GM18867 (cell line): ENCODE measurements at regions not wholly inside any gene's neighbourhood (a gene's known extent, or its start where the extent isn't known, plus 50 kb on each side); places are given as distances from the start of the nearest gene placed in this dataset.
"Not testable (repeated sequence)": the region's sequence is repeated elsewhere in the genome, so short reads cannot be mapped to it uniquely, and the experiment has no call there.

Source experiments
- ATAC-seq: cut with Tn5 transposase; IDR thresholded peaks from one replicate; pipeline ENCODE4 v1.9.1; 2021; ENCODE audit warnings: mild to moderate bottlenecking, moderate library complexity; ENCODE audit not compliant: unreplicated experiment

DNA sequence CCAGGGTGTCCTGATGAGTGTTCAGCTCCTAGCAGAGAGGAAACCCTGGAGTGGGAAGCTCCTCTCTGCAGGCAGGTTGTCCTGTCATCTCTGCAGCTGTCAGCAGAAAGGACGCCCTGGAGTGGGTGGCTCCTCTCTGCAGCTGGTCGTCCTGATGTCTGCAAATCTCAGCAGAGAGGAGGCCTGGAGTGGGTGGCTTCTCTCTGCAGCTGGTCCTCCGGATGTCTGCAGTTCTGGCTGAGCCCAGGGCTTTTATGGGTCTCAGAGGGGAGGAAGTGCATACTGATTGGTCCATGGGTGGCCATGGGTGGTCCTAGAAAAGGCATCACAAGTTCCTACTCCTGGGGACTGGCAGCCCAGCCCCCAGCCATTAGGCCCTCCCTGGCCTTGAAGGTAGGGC lies 102.6 kb upstream of the BNIP2 start:
- ATAC-seq: no peak

DNA sequence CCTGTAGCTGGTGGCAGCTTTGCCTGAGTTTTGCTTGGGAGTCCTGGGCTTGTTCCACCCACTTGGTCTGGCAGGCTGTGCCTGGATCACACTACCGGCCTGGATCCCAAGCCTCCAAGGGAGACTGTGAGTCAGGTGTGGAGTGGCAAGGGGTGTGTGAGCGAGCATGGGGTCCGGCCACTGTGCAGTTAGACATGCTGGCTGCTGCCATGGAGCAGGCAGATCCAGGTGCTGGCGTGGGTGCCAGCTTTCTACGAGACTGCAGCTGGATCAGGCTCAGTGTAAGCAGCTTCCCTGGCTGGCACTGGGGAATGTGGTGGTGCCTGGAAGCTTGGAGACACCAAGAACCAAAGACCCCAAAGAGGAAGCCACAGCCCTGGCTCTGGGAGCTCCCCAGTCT lies 102.0 kb upstream of the BNIP2 start:
- ATAC-seq: no peak

DNA sequence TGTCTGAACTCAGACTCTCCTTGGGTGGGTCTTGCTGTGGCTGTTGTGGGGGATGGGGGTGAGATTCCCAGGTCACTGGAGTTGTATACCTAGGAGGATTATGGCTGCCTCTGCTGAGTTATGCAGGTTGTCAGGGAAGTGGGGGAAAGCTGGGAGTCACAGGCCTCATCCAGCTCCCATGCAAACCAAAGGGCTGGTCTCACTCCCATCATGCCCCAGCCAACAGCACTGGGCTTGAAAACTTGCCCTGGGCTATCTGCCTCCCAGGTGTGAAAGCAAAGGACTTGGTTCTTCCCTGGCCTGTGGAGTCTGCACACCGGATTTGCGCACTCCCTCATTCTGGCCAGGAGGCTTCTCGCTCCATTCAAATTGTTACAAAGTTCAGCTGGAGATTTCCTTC lies 97.3 kb upstream of the BNIP2 start:
- not testable (repeated sequence) for ATAC-seq

DNA sequence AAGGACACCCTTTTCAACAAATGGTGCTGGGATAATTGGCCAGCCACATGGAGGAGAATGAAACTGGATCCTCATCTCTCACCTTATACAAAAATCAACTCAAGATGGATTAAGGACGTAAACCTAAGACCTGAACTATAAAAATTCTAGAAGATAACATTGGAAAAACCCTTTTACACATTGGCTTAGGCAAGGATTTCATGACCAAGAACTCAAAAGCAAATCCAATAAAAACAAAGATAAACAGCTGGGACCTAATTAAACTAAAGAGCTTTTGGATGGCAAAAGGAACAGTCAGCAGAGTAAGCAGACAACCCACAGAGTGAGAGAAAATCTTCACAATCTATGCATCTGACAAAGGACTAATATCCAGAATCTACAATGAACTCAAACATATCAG lies 96.9 kb upstream of the BNIP2 start:
- ATAC-seq: not testable (repeated sequence)

DNA sequence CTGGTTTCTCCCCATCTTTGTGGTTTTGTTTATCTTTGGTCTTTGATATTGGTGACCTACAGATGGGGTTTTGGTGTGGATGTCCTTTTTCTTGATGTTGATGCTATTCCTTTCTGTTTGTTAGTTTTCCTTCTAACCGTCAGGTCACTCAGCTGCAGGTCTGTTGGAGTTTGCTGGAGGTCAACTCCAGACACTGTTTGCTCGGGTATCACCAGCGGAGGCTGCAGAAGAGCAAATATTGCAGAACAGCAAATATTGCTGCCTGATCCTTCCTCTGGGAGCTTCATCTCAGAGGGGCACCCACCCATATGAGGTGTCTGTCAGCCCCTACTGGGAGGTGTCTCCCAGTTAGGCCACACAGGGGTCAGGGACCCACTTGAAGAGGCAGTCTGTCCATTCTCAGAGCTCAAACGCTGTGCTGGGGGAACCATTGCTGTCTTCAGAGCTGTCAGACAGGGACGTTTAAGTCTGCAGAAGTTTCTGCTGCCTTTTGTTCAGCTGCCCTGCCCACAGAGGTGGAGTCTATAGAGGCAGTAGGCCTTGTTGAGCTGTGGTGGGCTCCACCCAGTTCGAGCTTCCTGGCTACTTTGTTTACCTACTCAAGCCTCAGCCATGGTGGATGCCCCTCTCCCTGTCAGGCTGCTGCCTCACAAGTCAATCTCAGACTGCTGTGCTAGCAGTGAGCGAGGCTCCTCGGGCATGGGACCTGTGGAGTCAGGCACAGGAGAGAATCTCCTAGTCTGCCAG lies 94.8 kb upstream of the BNIP2 start:
- ATAC-seq: not testable (repeated sequence)

DNA sequence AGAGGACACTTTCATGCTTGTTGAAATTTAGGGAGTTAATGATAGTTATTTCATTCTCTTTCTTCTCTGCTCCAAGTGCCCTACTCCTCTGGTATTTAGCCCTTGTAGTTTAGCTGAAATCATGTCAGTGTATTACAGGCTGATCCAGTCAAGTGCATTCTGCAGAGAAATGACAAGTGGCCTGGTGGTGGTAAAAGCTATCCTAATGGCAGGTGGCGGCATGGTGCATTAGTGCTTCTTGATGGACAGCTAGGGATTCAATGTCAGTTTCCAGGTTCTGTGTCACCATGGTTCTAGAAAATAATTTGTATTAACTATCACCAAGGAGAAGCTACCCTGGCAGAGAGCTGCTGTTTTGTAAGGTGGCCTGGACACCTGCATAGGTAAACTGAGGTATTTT lies 90.0 kb upstream of the BNIP2 start:
- no peak for ATAC-seq

DNA sequence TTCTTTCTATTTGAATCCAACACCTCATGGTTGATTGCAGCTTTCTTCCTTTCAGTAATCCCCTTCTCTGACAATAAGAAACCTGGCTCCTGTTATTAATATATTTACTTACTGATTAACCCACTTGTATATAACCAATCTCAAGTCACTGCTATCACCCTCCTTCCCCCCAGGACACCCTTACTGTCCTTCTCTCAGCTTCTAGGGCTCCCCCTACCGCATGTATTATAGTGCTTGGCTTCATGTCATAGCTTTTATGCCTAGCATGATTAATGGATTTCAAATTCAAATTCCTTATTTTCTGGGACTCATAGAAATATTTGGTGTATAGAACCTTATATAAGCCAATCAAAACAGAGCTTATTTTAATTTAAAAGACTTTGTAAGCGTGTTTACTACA lies 75.7 kb upstream of the BNIP2 start:
- no peak for ATAC-seq

DNA sequence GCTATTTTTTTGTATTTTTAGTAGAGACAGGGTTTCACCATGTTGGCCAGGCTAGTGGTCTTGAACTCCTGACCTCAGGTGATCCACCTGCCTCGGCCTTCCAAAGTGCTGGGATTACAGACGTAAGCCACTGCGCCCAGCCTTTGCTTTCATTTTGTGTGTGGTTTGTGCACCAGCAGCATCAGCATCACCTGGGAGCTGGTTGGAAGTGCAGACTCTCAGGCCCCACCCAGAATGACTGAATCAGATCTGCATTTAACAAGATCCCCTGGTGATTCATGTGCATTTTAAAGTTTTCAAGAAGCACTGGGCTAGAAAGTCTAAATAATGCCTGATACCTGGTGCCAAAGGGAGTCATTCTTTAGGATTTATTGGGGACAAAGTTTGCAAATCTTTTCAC lies 73.4 kb upstream of the BNIP2 start:
- no peak for ATAC-seq

DNA sequence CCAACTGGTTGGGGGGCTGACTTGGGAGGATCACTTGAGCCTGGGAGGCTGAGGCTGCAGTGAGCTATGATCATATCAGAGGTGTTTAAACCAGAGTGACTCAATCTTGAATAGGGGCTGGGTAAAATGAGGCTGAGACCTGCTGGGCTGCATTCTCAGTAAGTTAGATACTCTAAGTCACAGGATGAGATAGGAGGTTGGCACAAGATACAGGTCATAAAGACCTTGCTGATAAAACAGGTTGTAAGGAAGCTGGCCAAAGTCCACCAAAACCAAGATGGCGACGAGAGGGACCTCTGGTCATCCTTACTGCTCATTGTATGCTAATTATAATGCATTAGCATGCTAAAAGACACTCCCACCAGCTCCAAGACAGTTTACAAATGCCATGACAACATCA lies 71.1 kb upstream of the BNIP2 start:
- not testable (repeated sequence) for ATAC-seq

DNA sequence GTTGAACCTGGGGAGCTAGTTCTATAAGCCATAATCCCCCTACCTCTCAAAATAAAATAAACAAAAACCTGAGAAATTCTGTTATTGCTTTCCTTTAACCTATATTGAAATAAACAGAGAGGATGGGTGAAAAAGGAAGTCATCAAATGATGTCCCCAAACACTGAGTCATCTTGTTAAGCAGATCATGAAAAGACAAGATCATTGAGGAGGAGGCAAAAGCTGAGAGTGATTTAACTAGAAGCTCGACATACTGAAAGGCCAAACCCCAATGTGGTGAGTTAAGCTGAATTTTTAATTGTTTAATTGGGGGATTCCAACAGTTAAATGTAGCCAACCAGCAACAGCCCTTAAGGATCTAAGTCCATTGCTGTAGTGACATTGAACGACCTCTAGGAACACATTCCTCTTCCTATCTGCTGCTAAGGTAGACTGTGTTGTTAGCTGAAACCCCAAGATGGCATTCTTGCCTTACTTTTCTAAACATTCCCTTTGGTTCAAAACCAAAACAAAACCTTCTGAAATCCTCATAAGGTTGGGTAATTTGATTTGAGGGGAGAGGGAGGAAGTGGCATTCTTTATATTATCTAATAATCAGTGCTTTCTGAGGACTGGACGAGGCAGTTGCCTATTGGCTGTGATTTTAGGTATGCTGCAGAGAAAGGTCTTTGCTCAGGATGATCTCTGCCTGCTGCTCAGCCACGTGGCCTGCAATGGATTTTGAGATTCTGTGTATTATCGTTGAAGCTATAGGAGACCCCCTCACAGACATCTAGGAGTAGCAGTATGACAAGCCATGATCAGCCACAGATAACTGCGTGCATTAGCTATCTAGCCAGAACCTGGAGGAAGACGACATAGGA lies 62.7 kb upstream of the BNIP2 start:
- ATAC-seq: no peak

DNA sequence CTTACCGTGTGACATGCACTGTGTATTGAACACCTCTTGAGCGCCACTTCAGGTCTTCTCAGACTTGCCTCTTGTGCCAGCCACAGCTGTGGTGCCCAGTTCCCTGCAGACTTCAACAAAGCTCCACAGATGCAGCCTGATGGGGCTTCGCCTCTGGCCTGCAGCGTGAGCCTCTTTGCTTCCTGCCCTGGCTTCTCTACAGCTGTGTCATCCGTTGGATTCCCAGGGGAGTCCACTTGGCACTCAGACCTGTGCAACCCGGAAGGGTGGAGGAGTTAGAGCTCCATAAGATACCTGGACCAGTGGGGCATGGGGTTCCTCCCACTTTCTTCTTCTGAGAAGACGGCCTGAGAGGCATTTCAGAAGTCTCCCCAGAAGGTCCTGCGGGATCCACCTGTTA lies 57.7 kb upstream of the BNIP2 start:
- no peak for ATAC-seq

DNA sequence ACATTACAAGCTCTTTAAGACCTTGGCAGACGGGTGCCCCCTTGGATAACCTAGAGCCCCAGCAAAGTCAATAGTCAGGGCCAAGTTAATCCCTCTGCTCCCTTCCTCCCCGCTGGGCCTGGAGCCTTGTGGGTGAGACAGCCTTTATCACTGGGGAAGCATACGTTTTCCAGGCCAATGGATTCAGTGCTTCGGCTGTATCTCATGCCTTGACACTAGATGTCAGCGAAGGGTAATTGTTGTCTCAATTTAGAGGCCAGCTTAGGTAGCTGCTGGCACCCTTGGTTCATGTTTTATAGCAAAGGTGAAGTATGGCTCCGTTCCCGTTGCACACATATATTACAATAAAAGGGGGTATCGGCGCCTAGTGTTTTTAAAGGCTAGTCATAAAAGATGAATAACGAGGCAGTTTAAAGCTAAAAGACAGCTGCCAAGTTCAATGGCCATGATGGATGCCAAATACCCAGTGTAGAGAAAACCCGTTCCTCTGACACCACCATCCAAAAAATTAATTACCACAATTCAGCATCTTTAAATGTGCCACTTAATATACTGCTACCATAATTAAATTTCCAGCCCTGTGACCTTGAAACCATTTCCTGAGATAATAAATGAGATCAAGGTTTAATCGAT lies 52.3 kb upstream of the BNIP2 start:
- no peak for ATAC-seq

DNA sequence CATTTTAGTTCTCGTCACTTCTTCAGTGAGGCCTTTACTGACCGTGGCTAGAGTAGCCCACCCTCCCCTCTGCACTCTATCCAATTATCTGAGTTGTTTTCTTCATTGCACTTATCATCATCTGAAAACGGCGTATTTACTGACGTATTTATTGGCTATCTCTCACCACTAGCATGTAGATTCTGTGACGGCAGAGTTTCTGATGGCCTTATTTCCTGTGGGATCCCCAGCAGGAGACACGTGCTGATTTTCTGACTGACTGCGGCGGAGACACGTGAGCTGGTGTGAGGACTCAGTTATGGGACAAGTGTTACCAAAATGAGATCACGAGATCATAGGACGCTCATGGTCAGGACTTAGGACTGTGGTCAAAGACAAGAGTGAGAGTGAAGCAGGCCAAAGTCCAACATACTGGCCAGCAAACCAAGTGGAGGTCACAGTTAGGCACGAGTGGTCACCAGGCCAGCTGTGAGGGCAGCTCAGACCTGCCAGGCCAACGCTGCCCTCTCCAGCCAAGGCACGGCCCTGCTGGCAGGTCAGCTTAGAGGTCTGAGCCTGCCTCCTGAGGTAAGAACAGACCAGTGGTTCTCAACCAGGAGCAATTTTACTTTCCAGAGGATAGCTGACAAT lies 50.6 kb upstream of the BNIP2 start:
- ATAC-seq: no peak
